CD1c-positive myeloid dendritic cell (primary cell): ENCODE measurements at regions not wholly inside any gene's neighbourhood (a gene's known extent, or its start where the extent isn't known, plus 50 kb on each side); places are given as distances from the start of the nearest gene placed in this dataset.
"Not testable (repeated sequence)": the region's sequence is repeated elsewhere in the genome, so short reads cannot be mapped to it uniquely, and the experiment has no call there.

Experiments
- DNase-seq: peaks from one replicate; pipeline ENCODE4 v3.0.0-alpha.2; 2016; ENCODE audit errors: extremely low spot score

DNA sequence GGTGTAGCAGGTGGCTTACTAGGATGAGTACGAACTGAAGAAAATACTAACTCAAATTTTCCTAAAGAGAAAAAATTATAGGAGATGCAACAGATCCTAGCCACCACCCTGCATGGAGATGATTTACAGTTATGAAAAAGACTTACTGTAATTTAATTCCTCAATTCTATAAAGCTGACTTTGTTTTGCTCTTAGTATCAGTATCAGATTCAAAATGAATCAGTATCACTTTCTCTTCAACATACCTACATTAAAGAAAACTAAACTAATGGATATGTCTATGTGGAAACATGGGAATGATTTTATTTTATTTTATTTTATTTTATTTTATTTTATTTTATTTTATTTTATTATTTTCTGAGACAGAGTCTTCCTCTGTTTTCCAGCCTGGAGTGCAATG, 525.8 kb downstream of the NLGN4X start:
- DNase-seq, result no peak

DNA sequence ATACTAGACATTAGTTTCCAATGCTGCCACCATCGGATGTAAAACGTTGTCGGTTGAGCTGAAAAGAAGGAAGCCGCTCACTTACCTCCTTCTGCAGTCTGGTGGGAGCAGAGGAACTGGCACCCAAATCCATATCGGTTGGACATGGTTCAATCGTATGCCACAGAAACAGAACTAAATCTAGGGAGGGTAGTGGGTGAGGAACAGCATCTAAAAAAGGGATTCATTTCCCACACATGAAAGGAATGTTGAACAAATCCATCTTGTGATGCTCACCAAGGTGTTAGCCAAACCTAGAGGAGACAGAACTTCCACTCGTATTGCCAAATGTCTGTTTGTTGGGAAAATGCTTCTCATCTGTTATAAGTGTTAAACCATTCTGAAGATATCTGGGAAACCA, 532.7 kb downstream of the NLGN4X start:
- no peak for DNase-seq

DNA sequence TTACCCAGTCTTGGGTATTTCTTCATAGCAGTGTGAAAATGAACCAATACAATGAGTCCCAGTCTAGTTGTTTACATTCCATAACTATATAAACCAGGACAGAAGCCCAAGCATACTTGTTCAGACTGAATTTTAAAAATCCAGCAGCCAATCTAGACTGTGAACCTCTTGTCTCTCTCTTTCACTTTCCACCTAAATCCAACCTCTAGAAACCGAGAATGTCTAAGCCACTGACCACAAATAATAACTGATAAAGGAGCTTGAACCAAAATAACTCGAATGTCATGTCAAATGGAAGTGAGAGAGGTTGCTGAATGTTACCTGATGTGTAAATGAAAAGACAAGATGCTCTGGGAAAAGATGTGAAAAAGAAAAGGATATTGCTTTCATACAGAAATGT, 544.7 kb downstream of the NLGN4X start:
- DNase-seq, result no peak

DNA sequence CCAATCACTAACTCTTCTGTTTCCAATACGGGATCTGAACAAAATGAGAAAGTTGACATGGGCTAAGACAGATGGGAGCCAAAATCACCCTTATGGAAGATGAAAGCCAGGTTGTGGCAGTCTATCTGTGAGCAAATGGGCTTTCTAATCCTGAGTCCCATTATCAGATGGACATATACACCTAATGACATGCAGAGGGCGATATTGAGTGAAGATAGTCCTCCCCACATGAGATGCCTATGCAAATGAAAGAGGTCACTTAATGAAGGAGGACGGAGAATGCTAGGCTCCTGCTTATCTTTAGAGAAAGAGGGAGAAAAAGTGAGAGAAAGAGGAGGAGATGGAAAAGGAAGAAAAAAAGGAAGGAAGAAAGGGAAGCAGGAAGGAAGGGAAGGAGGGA, 547.5 kb downstream of the NLGN4X start:
- DNase-seq, result peak; percentile 19

DNA sequence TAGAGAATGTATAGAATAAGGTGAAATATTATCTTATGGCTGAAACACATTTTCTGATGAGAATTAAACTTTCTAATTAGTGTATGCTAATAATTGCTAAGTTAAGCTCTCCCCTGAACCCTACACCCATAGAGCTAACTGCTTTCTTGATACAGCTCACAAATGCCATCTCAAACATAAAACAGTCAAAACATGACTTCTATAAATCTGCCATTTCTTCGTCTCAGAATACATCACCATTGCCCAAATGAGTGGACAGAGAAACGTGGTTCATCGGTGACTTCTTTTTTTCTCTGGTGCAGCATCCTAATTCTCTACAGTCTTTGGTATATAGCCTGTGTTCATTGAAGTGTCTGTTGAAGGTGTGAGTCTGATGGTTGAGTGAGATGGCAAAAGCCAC, 554.6 kb downstream of the NLGN4X start:
- no peak for DNase-seq

DNA sequence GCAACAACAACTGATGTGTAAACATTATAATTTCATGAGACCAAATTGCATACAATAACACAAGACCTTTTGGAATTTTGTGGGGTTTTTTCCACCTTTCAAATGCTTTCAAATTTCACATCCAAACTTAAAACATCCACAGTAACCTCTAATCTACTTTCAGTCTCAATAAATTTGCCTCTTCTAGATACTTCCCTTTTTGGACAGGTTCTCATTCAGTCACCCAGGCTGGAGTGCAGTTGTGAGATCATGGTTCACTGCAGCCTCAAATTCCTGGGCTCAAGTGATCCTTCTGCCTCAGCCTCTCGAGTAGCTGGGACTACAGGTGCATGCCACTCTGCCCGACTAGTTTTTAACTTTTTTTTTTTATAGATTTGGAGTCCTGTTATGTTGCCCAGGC, 556.6 kb downstream of the NLGN4X start:
- DNase-seq, result no peak

DNA sequence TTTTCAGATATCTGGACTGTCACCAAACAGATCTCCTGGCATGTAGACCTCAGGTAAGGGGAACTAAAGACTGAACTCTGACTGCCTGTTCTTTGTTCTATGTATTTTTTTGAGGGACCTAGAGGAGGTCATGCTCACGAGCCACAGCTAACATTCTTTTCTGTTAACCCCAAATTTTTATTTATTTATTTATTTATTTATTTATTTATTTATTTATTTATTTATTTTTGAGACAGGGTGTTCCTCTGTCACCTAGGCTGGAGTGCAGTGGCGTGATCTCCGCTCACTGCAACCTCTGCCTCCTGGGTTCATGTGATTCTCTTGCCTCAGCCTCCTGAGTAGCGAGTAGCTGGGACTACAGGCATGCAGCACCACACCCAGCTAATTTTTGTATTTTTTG, 562.0 kb downstream of the NLGN4X start:
- not testable (repeated sequence) for DNase-seq

DNA sequence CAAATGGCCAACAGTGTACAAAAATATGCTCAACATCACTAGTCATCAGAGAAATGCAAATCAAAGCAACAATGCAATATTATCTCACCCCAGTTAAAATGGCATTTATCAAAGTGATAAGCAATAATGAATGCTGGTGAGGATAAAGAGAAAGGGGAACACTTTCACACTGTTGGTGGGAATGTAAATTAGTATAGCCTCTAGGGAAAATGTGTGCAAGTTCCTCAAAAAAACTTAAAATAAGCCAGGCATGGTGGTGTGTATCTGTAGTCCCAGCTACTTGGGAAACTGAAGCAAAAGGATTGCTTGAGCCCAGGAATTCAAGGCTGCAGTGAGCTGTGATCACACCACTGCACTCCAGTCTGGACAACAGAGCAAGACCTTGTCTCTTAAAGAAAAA, 572.1 kb downstream of the NLGN4X start:
- DNase-seq, result no peak

DNA sequence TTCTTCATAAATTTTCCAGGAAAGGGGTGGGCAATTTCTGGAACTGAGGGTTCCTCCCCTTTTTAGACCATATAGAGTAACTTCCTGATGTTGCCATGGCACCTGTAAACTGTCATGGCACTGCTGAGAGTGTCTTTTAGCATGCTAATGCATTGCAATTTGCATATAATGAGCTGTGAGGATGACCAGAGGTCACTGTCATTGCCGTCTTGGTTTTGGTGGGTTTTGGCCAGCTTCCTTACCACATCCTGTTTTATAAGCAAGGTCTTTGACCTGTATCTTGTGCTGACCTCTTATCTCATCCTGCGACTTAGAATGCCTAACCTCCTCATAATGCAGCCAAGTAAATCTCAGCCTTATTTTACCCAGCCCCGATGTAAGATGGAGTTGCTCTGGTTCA, 577.8 kb downstream of the NLGN4X start:
- peak; percentile 8 for DNase-seq

DNA sequence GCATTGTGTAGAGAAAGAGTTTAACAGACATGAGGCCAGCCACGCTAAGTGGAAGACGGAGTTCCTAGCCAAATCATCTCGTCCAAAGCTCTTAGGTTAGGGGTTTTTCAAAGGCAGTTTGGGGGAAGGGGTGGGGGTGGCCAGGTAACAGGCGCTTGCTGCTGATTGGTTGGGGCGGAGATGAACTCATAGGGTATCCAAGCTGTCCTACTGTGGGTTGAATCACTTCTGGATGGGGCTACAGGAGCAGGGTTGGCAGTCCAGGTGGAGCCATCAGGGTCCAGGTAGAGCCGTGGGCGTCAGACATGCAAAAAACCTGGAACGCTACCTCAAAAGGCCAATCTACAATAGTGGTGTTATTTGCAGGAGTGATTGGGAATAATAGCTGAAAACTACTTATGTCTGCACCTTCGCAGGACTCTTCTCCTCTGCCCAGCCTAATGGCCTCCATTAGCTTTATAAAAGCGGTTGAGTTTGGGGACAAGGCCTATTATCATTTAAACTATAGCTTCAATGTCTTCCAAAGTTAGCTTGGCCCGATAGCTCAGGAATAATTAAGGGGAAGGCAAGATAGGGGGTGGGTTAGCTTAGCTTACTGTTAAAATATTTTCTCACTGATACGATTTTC, 579.6 kb downstream of the NLGN4X start:
- no peak for DNase-seq

DNA sequence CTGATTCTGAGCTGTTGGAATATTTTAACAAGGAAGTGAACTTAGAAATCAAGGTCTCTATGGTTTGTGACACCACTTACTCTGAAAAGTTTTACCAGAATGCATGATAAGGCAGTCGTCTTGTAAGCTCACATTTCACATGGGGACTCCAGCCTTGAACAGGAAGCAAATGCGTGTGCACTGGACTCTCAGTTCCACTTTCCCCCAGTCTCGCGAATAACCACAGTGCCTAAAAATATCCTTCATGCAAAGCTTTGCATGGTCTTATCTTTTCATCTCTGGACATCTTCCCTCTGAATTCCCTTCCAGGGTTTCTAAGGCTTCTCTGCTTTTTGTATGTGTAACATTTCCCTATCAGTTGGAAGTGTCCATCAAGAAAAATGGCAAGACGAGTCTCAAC, 581.8 kb downstream of the NLGN4X start:
- DNase-seq, result peak; percentile 32

DNA sequence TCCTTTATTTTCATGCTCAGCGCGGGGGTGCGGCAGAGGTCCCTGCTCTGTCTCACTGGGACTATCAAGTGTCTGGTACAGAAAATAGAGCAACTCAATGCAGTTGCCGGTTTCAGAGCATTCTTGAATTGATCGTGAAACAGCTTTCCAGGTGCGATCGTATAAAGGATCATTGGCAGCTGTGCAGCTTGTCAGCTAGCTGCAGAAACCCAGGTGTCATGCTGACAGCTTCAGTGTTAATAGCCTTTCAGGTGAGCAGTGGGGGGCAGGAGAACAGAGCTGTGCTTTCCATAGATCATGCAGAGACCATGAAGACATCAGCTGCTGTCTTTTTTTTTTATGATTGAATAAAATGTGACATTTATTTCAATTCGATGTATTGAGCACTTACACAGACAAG, 583.9 kb downstream of the NLGN4X start:
- no peak for DNase-seq

DNA sequence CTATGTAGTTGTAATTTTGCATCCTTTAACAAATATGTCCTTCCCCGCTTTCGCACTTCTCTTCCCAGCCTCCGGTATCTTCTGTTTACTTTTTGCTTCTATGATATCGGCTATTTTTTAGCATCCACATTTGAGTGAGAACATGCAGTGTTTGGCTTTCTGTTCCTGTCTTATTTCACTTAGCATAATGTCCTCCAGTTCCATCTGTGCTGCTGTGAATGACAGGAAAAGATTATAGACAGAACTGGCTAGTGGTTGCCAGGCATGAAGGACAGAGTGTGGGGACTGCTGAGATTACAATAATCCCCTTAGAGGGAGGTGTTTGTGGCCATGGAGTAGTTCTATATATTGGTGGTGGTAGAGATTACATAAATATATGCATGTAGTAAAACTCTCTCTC, 588.6 kb downstream of the NLGN4X start:
- no peak for DNase-seq

DNA sequence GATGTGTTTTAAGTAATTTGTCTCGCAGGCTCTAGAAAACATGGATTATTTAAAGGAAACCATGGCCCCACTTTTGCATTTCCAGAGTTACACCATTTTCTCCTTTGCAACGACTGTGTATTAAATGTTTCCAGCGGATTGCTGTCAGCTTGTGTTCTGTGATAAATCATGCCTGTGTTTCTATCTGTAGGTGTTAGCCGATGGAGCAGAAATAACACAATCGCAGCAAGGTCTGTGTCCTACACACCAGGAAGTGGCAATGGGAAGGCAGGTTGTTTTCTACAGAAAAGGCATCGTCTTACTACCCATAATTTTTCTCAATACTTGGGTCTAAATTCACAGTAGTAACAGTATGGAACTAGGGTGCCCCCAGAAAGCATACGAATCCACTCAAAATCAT, 590.1 kb downstream of the NLGN4X start:
- no peak for DNase-seq

DNA sequence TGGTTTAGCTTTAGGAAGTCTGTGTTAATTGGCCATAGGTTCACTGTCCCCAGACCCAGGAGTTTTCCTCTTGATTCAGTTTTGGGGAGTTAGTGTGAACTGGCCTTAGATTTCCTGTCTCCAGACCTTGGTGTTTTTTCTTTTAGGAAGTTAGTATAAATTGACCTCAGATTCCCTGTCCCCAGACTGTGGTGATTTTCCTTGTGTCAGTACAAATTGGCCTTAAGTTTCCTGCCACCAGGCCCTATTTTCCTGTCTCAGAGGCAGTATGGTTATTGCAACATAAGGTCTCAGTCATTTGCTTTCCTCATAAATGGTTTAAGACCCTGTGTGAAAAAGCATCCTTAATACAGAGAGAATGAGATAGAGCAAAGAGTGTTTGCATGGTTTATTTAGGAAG, 595.8 kb downstream of the NLGN4X start:
- no peak for DNase-seq

DNA sequence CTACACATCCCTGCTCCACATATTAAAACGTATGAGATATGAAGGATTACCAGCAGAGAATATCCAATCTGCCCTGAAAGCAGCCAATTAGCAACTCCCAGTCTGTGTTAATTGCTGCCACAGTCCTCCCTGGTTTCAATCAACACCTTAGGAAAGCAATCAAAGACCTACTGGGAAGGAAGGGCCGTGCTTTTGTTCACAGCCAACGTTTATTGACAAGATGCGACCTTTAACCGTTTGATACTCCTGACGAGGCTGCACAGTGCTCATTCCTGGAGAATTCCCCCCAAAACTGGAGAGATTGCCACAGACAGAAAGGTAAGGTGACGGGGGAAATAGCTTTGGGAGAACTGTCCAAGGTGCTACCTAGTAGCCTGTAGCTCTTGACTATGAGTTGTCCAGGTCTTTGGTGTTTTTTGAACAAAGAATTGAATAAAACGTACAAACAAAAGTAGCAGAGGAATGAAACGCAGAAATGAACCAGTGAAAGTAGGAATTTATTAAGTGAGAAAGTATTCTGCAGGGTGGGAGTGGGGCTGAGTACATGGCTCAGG, 596.5 kb downstream of the NLGN4X start:
- no peak for DNase-seq

DNA sequence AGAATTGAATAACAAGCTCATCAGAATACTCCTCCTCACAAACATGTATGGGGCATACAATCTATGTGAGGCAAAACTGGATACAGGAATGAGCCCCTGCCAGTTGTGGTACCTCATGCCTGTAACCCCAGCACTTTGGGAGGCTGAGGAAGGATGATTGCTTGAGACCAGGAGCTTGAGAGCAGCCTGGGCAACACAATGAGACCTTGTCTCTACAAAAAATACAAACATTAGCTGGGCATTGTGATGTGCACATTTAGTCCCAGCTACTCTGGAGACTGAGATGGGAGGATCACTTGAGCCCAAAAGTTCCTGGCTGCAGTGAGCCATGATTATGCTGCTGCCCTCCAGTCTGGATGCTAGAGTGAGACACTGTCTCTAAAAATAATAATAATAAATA, 611.0 kb downstream of the NLGN4X start:
- DNase-seq, result no peak

DNA sequence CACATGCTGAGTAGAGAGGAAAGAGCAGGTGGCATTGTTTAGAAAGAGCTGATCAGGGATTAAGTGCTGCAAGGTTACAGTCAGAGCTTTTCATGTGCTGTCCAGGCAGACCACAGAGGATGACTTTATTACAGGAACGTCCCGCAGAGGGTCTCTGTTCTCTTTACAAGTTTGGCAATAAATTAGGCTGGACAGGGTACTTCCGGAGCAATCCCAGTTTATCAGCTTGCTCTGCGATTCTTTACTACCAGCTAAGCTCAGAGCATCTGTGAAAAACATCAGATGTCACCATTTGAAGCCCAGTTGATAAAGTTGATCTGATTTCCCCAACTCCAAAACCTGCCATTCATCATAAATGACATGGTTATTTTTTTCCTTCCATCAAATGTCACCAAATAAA, 633.1 kb downstream of the NLGN4X start:
- no peak for DNase-seq

DNA sequence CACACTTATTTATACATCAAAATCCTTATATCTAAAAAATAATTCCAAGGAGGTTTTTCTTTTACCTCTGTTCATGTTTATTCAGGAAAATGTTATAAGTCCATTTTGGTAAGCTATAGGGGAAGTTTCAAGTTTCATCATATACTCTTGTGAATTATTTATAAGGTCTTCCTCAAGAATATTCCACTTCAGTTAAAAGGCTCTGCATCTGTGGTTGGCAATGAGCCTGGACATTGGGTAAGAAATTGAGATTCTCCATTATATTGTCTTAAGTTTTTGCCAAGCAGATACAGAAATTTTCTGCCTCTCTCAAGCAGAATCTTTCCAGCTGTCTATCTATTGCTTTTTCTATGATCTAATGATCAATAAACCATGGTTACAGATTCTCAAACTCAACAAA, 641.9 kb downstream of the NLGN4X start:
- no peak for DNase-seq

DNA sequence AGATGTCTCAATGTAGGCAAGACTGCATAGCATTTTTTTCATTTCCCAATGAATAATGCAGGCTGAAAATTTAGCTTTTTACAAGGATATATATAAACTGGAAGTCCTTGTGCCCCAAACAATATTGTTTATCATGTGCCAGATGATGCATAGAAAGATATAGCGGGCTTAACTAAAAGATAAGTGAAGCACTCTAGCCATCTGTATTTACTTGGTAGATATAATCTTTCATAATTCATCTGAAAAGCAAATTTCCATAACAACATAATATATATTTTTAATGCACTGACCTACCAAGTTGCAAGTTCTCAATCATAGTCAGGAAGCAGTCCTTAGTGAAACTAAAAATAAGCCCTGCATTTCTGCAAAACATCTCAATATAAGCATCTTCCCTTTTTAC, 653.3 kb downstream of the NLGN4X start:
- no peak for DNase-seq

DNA sequence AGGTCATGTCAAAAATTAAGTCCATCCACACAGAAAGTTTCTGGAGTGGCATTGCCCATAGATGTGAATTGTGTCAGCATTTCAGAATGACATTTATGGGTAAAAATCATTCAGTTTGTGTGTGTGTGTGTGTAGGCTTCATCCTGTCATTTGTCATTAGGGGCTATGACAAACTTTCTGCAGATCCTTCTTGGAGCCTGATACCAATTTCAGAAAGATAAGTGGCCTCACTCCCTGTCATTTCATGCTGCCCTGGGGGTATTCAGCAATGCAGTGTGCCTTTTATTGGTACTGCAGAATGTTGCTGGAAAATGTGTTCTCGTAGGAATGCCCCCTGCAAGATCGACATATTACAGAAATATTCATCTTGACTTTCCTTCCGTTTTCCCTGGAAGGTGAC, 659.7 kb downstream of the NLGN4X start:
- DNase-seq, result no peak

DNA sequence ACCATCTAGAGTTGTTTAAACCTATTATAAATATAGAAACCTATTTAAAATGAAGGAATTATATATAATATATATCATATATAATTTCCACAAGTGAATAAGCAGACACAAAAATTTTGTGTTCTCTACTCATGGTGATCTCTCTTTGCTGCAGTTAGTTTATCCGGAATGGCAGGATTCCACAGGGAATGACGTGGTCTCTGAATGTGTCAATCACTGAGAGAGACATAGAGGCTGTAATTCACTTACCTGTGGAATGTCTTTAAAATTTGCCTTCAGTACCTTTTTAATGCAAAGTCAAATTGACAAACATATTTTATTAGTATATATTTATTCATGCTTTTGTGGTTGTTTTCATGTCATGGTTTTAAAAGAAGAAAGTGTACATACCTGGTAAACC, 669.3 kb downstream of the NLGN4X start:
- no peak for DNase-seq

DNA sequence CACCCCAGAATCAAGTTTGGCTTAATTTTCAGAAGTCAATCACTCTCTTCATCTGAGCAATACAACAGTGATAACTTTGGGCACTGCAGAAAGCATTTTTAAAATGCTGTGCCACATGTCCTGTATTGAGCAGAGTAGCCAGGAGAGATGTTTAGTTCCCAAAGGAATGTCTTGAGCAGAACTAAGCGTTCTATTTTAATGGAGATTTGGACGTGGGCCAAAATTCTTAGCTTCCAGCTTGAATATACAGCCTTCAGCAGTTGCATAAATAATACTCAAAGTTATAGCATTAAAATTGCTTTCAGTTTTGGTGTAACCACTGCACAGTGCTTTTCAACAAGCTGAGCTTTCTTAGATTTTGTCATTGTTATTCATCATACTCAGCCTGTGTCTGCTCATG, 679.2 kb downstream of the NLGN4X start:
- no peak for DNase-seq

DNA sequence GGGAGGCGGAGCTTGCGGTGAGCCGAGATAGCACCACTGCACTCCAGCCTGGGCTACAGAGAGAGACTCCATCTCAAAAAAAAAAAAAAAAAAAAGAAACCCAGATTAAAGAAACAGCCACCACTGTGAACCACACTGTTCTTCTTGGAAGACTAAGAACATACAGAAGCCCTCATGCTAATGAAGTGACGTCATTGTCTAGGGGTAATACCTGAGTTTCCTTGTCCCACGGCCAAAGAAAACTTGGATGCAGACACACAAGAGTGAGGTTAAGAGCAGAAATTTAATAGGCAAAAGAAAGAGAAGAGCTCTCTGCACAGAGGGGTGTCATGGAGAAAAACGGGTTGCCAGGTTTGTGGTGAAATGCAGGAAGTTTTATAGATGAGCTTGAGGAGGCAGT, 691.6 kb downstream of the NLGN4X start:
- no peak for DNase-seq
